K562 (cell line): ENCODE measurements at regions not wholly inside any gene's neighbourhood (a gene's known extent, or its start where the extent isn't known, plus 50 kb on each side); places are given as distances from the start of the nearest gene placed in this dataset.

ENCODE experiments used
- BRD9 ChIP-seq: fragments of 450-650 bp; IDR thresholded peaks from 2 replicates; pipeline ENCODE4 v1.6.1; 2018; ENCODE audit warnings: low read depth; ENCODE audit not compliant: partially characterized antibody
- ERF ChIP-seq: fragments of 450-650 bp; formaldehyde crosslinking; IDR thresholded peaks from 2 replicates; pipeline ENCODE4 v1.4.0; 2020; ENCODE audit warnings: mild to moderate bottlenecking, mixed read lengths
- ESRRA ChIP-seq: fragments of 450-650 bp; IDR thresholded peaks from 2 replicates; pipeline ENCODE4 v1.6.1; 2014; ENCODE audit warnings: low read depth, mild to moderate bottlenecking, moderate library complexity, borderline replicate concordance
- NFXL1 ChIP-seq: fragments of 450-650 bp; formaldehyde crosslinking; IDR thresholded peaks from 2 replicates; pipeline ENCODE4 v1.4.0; 2021; ENCODE audit warnings: mild to moderate bottlenecking
- POLR3G ChIP-seq: IDR thresholded peaks from 2 replicates; pipeline ENCODE4 v1.6.1; 2011; ENCODE audit not compliant: insufficient read length, insufficient replicate concordance; ENCODE audit errors: extremely low read depth
- SLC30A9 ChIP-seq: fragments of 250-450 bp; sonication (Bioruptor Pico); IDR thresholded peaks from 2 replicates; pipeline ENCODE4 v1.8.0; 2022; ENCODE audit warnings: mild to moderate bottlenecking, moderate library complexity
- SRSF7 ChIP-seq: fragments of 200-400 bp; formaldehyde crosslinking; optimal IDR thresholded peaks from 2 replicates; pipeline ENCODE3; 2017; ENCODE audit warnings: mild to moderate bottlenecking, low read depth, low read length
- USF2 ChIP-seq: sonication (generic); formaldehyde crosslinking; IDR thresholded peaks from 2 replicates; pipeline ENCODE4 v1.5.0; 2020; ENCODE audit warnings: missing genetic modification reagents
- ZBTB49 ChIP-seq: sonication (generic); formaldehyde crosslinking; IDR thresholded peaks from 2 replicates; pipeline ENCODE4 v1.8.0; 2022; ENCODE audit warnings: missing genetic modification reagents, mild to moderate bottlenecking, borderline replicate concordance
- ZC3H8 ChIP-seq: fragments of 450-650 bp; IDR thresholded peaks from 2 replicates; pipeline ENCODE4 v1.6.1; 2017
- ZNF197 ChIP-seq: fragments of 200-800 bp; sonication (Bioruptor generic); IDR thresholded peaks from 2 replicates; pipeline ENCODE4 v1.6.1; 2016; ENCODE audit warnings: low read depth, missing genetic modification characterization, missing compliant biosample characterization
- ZNF232 ChIP-seq: sonication (generic); formaldehyde crosslinking; IDR thresholded peaks from 2 replicates; pipeline ENCODE4 v1.8.0; 2022; ENCODE audit warnings: mild to moderate bottlenecking, missing genetic modification reagents
- ZNF407 ChIP-seq: fragments of 450-650 bp; IDR thresholded peaks from 2 replicates; pipeline ENCODE4 v1.6.1; 2016; ENCODE audit warnings: low read depth
- ZNF655 ChIP-seq: fragments of 250-450 bp; sonication (Bioruptor Pico); IDR thresholded peaks from 2 replicates; pipeline ENCODE4 v1.5.0; 2021

- TF ChIP-seq ZNF407 (no peak), ERF (CRISPR knock-in tag) (no peak), ZNF655 (CRISPR knock-in tag) (no peak), SRSF7 (no peak), SLC30A9 (no peak), BRD9 (no peak), ZBTB49 (CRISPR knock-in tag) (no peak), USF2 (CRISPR knock-in tag) (no peak), POLR3G (no peak), ESRRA (no peak), NFXL1 (CRISPR knock-in tag) (no peak), ZNF197 (no peak), ZC3H8 (no peak), ZNF232 (CRISPR knock-in tag) (no peak)
- TF ChIP-seq, all 486 proteins: peak for 0
Observed at GRCh38 chr4:158002173-158002572, 170.7 kb downstream of the GASK1B start (continued).
